H1 (cell line): ENCODE measurements at regions not wholly inside any gene's neighbourhood (a gene's known extent, or its start where the extent isn't known, plus 50 kb on each side); places are given as distances from the start of the nearest gene placed in this dataset.

ENCODE experiments used
- CTCF ChIA-PET: fragments of 300-600 bp; sonication (Branson Sonifier 250); formaldehyde crosslinking; loops from one replicate; lab custom pipeline; 2021; ENCODE audit not compliant: partially characterized antibody; lab: Charles Lee
- POLR2A ChIA-PET: fragments of 300-600 bp; sonication (Branson Sonifier 250); formaldehyde crosslinking; loops from one replicate; lab custom pipeline; 2021; ENCODE audit warnings: inconsistent platforms; ENCODE audit not compliant: partially characterized antibody; lab: Charles Lee
- DNase-seq, 2 experiments: peaks; one replicate each; pipeline versions ENCODE4 v3.0.0 to v3.0.0-alpha.2; 2010 to 2022; ENCODE audit warnings: low spot score in 2 of 2, low read depth in 1 of 2, mixed read lengths in 1 of 2
- FAIRE-seq: peaks from 2 replicates; lab custom pipeline; 2011; peaks lifted over from hg19 to GRCh38; lab: Jason Lieb, UNC
- H2AFZ ChIP-seq: 2 replicates; pipeline ENCODE4 v1.8.1; 2012; ENCODE audit warnings: low read length, inconsistent platforms
- H2AK5ac ChIP-seq: 2 replicates; pipeline ENCODE4 v1.6.1; 2013; ENCODE audit warnings: low read depth, low read length
- H2BK120ac ChIP-seq: replicated peaks from 2 replicates; pipeline ENCODE3; 2013; ENCODE audit warnings: low read depth, low read length, inconsistent platforms
- H2BK12ac ChIP-seq: 2 replicates; pipeline ENCODE4 v1.6.1; 2013; ENCODE audit warnings: low read depth, low read length
- H2BK15ac ChIP-seq: 2 replicates; pipeline ENCODE4 v1.6.1; 2013; ENCODE audit warnings: low read length
- H2BK20ac ChIP-seq: 2 replicates; pipeline ENCODE4 v1.6.1; 2013; ENCODE audit warnings: low read length
- H2BK5ac ChIP-seq: 2 replicates; pipeline ENCODE4 v1.6.1; 2013; ENCODE audit warnings: low read depth, low read length
- H3K14ac ChIP-seq: 2 replicates; pipeline ENCODE4 v1.6.1; 2013; ENCODE audit warnings: inconsistent platforms; ENCODE audit not compliant: insufficient read length
- H3K18ac ChIP-seq: 2 replicates; pipeline ENCODE4 v1.6.1; 2013; ENCODE audit warnings: low read length; ENCODE audit errors: extremely low read depth
- H3K23ac ChIP-seq: 2 replicates; pipeline ENCODE4 v1.6.1; 2013; ENCODE audit warnings: inconsistent platforms; ENCODE audit not compliant: insufficient read length
- H3K23me2 ChIP-seq: 2 replicates; pipeline ENCODE4 v1.6.1; 2013; ENCODE audit warnings: low read depth, low read length
- H3K27ac ChIP-seq: 2 replicates; pipeline ENCODE4 v1.6.1; 2011; ENCODE audit warnings: low read depth, low read length, inconsistent platforms
- H3K27me3 ChIP-seq, 4 experiments: replicated peaks in 1 of 4; 1 replicate in 1 of 4; 2 replicates in 3 of 4; pipeline versions ENCODE4 v1.6.1 to v1.8.1; 2011 to 2013; ENCODE audit warnings: low read length in 3 of 4, mild to moderate bottlenecking in 3 of 4, inconsistent platforms in 2 of 4, mixed read lengths in 2 of 4, moderate library complexity in 1 of 4; ENCODE audit not compliant: control insufficient read depth in 3 of 4, insufficient read depth in 3 of 4; ENCODE audit errors: extremely low read depth in 1 of 4
- H3K36me3 ChIP-seq, 4 experiments: 2 replicates each; pipeline versions ENCODE4 v1.6.1 to v1.8.1; 2011 to 2013; ENCODE audit warnings: mild to moderate bottlenecking in 4 of 4, low read length in 3 of 4, moderate library complexity in 2 of 4, control low read depth in 1 of 4, inconsistent platforms in 1 of 4; ENCODE audit not compliant: insufficient read depth in 4 of 4, control insufficient read depth in 2 of 4
- H3K4ac ChIP-seq: replicated peaks from 2 replicates; pipeline ENCODE3; 2013; ENCODE audit warnings: low read length, low read depth, mixed read lengths, inconsistent platforms; ENCODE audit not compliant: insufficient read length
- H3K4me1 ChIP-seq, 4 experiments: replicated peaks in 1 of 4; 1 replicate in 1 of 4; 2 replicates in 3 of 4; pipeline versions ENCODE4 v1.6.1 to v1.8.1; 2011 to 2013; ENCODE audit warnings: low read length in 3 of 4, inconsistent platforms in 2 of 4, mixed read lengths in 1 of 4; ENCODE audit not compliant: insufficient read depth in 4 of 4, control insufficient read depth in 3 of 4
- H3K4me2 ChIP-seq, 2 experiments: 2 replicates each; pipeline versions ENCODE4 v1.6.1 to v1.8.1; 2011 to 2013; ENCODE audit warnings: low read depth in 2 of 2, low read length in 2 of 2, control low read depth in 1 of 2, inconsistent platforms in 1 of 2, mild to moderate bottlenecking in 1 of 2; ENCODE audit not compliant: insufficient read depth in 1 of 2
- H3K4me3 ChIP-seq, 4 experiments: fragments of 200-600, 300-600 bp in 1 of 4; sonication (generic), shearing (Covaris generic), sonication (Bioruptor Twin) in 1 of 4; 2 replicates each; pipeline versions ENCODE4 v1.5.1 to v1.8.1; 2011 to 2016; ENCODE audit warnings: low read length in 4 of 4, low read depth in 3 of 4, control low read depth in 2 of 4, inconsistent platforms in 2 of 4, mild to moderate bottlenecking in 2 of 4, mixed read lengths in 1 of 4, moderate library complexity in 1 of 4; ENCODE audit not compliant: insufficient read depth in 2 of 4; ENCODE audit errors: extremely low read depth in 1 of 4
- H3K56ac ChIP-seq: replicated peaks from 2 replicates; pipeline ENCODE3; 2013; ENCODE audit warnings: low read depth, mild to moderate bottlenecking, mixed read lengths, low read length, inconsistent platforms; ENCODE audit not compliant: insufficient read length
- H3K79me1 ChIP-seq: 2 replicates; pipeline ENCODE4 v1.6.1; 2013; ENCODE audit warnings: low read depth, low read length, control low read depth
- H3K79me2 ChIP-seq, 2 experiments: 2 replicates each; pipeline versions ENCODE4 v1.6.1 to v1.8.1; 2012 to 2013; ENCODE audit warnings: low read length in 2 of 2, mild to moderate bottlenecking in 2 of 2, inconsistent platforms in 1 of 2; ENCODE audit not compliant: insufficient read depth in 2 of 2, control insufficient read depth in 1 of 2
- H3K9ac ChIP-seq, 4 experiments: replicated peaks in 1 of 4; 1 replicate in 1 of 4; 2 replicates in 3 of 4; pipeline versions ENCODE4 v1.6.1 to v1.8.1; 2011 to 2013; ENCODE audit warnings: low read depth in 3 of 4, low read length in 3 of 4, control low read depth in 2 of 4, mild to moderate bottlenecking in 2 of 4, moderate library complexity in 2 of 4, inconsistent platforms in 1 of 4; ENCODE audit errors: extremely low read depth in 1 of 4
- H3K9me3 ChIP-seq, 2 experiments: 2 replicates each; pipeline versions ENCODE4 v1.6.1 to v1.8.1; 2012 to 2013; ENCODE audit warnings: mild to moderate bottlenecking in 2 of 2, moderate library complexity in 2 of 2, control low read depth in 1 of 2, inconsistent platforms in 1 of 2, low read depth in 1 of 2, low read length in 1 of 2, mixed read lengths in 1 of 2; ENCODE audit not compliant: insufficient read depth in 2 of 2
- H4K20me1 ChIP-seq, 2 experiments: replicated peaks in 1 of 2; 2 replicates each; pipeline versions ENCODE3 to v1.8.1; 2011 to 2013; ENCODE audit warnings: inconsistent platforms in 2 of 2, low read length in 2 of 2, mild to moderate bottlenecking in 1 of 2; ENCODE audit not compliant: insufficient read depth in 2 of 2, control insufficient read depth in 1 of 2
- H4K5ac ChIP-seq: 2 replicates; pipeline ENCODE4 v1.6.1; 2013; ENCODE audit warnings: low read length, low read depth, mixed read lengths, inconsistent platforms; ENCODE audit not compliant: insufficient read length
- H4K8ac ChIP-seq: 2 replicates; pipeline ENCODE4 v1.8.0; 2013; ENCODE audit warnings: mild to moderate bottlenecking, moderate library complexity, low read length, inconsistent platforms; ENCODE audit not compliant: insufficient read depth; ENCODE audit errors: extremely low read depth
- H4K91ac ChIP-seq: replicated peaks from 2 replicates; pipeline ENCODE3; 2013; ENCODE audit warnings: low read length, mixed read lengths, inconsistent platforms; ENCODE audit not compliant: insufficient read length
- ATF3 ChIP-seq: IDR thresholded peaks from 2 replicates; pipeline ENCODE4 v1.6.1; 2011; ENCODE audit warnings: low read depth, mild to moderate bottlenecking, low read length; ENCODE audit not compliant: insufficient read depth
- BCL11A ChIP-seq, 2 experiments: IDR thresholded peaks; one replicate each; pipeline ENCODE4 v1.6.1; 2011; ENCODE audit warnings: low read depth in 2 of 2, low read length in 2 of 2, mild to moderate bottlenecking in 2 of 2
- CBX8 ChIP-seq: fragments of 300-800, 300-1000 bp; sonication (generic); IDR thresholded peaks from 2 replicates; pipeline ENCODE4 v1.7.1; 2016; ENCODE audit warnings: low read depth, low read length, borderline replicate concordance
- CHD2 ChIP-seq: IDR thresholded peaks from 2 replicates; pipeline ENCODE4 v1.6.1; 2012; ENCODE audit warnings: low read length, improper control_type of control experiment
- HDAC2 ChIP-seq, 2 experiments: fragments of 300-600 bp in 1 of 2; sonication (generic) in 1 of 2; IDR thresholded peaks; 2 replicates each; pipeline ENCODE4 v1.6.1; 2011 to 2012; ENCODE audit warnings: low read depth in 2 of 2, low read length in 2 of 2, mild to moderate bottlenecking in 2 of 2, moderate library complexity in 2 of 2, borderline replicate concordance in 1 of 2, inconsistent platforms in 1 of 2
- KDM4A ChIP-seq: IDR thresholded peaks from one replicate; pipeline ENCODE4 v1.7.1; 2012; ENCODE audit warnings: low read depth, mild to moderate bottlenecking, moderate library complexity, low read length, inconsistent platforms; ENCODE audit not compliant: severe bottlenecking
- NANOG ChIP-seq: IDR thresholded peaks from 2 replicates; pipeline ENCODE4 v1.6.1; 2011; ENCODE audit warnings: low read length, low read depth, mild to moderate bottlenecking, inconsistent platforms; ENCODE audit not compliant: insufficient read depth, poor library complexity, severe bottlenecking
- PHF8 ChIP-seq: fragments of 200-600 bp; sonication (generic); conservative IDR thresholded peaks from 2 replicates; pipeline ENCODE4 v1.7.1; 2012; ENCODE audit warnings: low read depth, mild to moderate bottlenecking, inconsistent platforms, low read length, moderate library complexity
- POLR2A ChIP-seq, 2 experiments: IDR thresholded peaks; 1 replicate in 1 of 2; 2 replicates in 1 of 2; pipeline ENCODE4 v1.6.1; 2011; ENCODE audit warnings: low read depth in 2 of 2, low read length in 2 of 2, mild to moderate bottlenecking in 2 of 2; ENCODE audit errors: control extremely low read depth in 1 of 2
- SIRT6 ChIP-seq: IDR thresholded peaks from one replicate; pipeline ENCODE4 v1.7.1; 2012; ENCODE audit warnings: low read length, inconsistent platforms
- SUZ12 ChIP-seq: fragments of 200-600 bp; sonication (generic); IDR thresholded peaks from 2 replicates; pipeline ENCODE4 v1.6.1; 2012; ENCODE audit warnings: mild to moderate bottlenecking, inconsistent platforms, low read length, moderate library complexity, mixed read lengths
- WGBS, 2 experiments: shearing (Covaris generic) in 1 of 2; methylation state at CpG; one replicate each; pipeline versions ENCODE4 v1.1.6 to v1.1.7; 2013 to 2015; ENCODE audit warnings: low lambda C conversion rate in 2 of 2, mixed read lengths in 2 of 2, inconsistent platforms in 1 of 2, low coverage in 1 of 2, missing lambda C conversion rate in 1 of 2; ENCODE audit not compliant: insufficient replicate concordance in 2 of 2, insufficient coverage in 1 of 2, insufficient read length in 1 of 2; ENCODE audit errors: extremely low coverage in 1 of 2, missing lambda C conversion rate in 1 of 2; 5-methylcytosine and 5-hydroxymethylcytosine counted together

GRCh38 chrY:8011515-8011914 lies 1100.0 kb upstream of the AMELY start:
- Histone ChIP-seq H3K9ac (no peak overlapping the region), H2BK5ac (no peak overlapping the region), H4K20me1 (no peaks in the 10 kb centered on the region), H4K8ac (no peak overlapping the region), H2BK12ac (no peak overlapping the region), H2BK20ac (no peak overlapping the region), H3K4me3 (no peak overlapping the region), H3K14ac (no peak overlapping the region), H3K4me2 (no peak overlapping the region), H3K18ac (no peak overlapping the region), H3K27ac (no peak overlapping the region), H3K4me1 (no peaks in the 10 kb centered on the region), H2AFZ (no peak overlapping the region), H3K9me3 (peaks cover 20 to 46% of the 10 kb centered on the region in 2 experiments; a peak in 2 of 4 replicates), H2BK15ac (no peak overlapping the region), H3K27me3 (no peaks in the 10 kb centered on the region), H4K91ac (no peak overlapping the region), H3K23ac (no peak overlapping the region), H3K36me3 (no peaks in the 10 kb centered on the region), H2BK120ac (no peak overlapping the region), H3K79me1 (no peaks in the 10 kb centered on the region), H2AK5ac (no peak overlapping the region), H3K56ac (no peak overlapping the region), H3K4ac (no peak overlapping the region), H3K79me2 (no peaks in the 10 kb centered on the region), H4K5ac (no peak overlapping the region), H3K23me2 (no peaks in the 10 kb centered on the region)
- no peak for DNase-seq
- no peak for TF ChIP-seq CBX8
- no peak for TF ChIP-seq POLR2A (IDR thresholded peaks at IDR 0.05; ENCODE audit: control extremely low read depth in 1 of 2, low read depth in 2 of 2, low read length in 2 of 2)
- TF ChIP-seq HDAC2 (IDR thresholded peaks at IDR 0.05; ENCODE audit: borderline replicate concordance in 1 of 2, low read depth in 2 of 2, low read length in 2 of 2) = no peak
- TF ChIP-seq SUZ12 = no peak
- no peak for TF ChIP-seq SIRT6
- no peak for TF ChIP-seq BCL11A (IDR thresholded peaks at IDR 0.05; ENCODE audit: low read depth in 2 of 2, low read length in 2 of 2)
- TF ChIP-seq PHF8 = no peak
- no peak for TF ChIP-seq KDM4A
- no peak for TF ChIP-seq CHD2
- TF ChIP-seq NANOG = no peak
- TF ChIP-seq ATF3 = no peak
- no peak for FAIRE-seq
- ChIA-PET POLR2A (no interaction called here), CTCF (no interaction called here)
- WGBS, 2 experiments = 77% methylated on average over 3 of the region's 3 CpGs; no CpG with 5 or more reads in 1 of the 2 experiments
